Transverse colon (tissue), 4 donors: ENCODE measurements at regions not wholly inside any gene's neighbourhood (a gene's known extent, or its start where the extent isn't known, plus 50 kb on each side); places are given as distances from the start of the nearest gene placed in this dataset.

Experiments used
- CTCF ChIP-seq, 5 experiments: fragments of 200-600 bp in 3 of 5; fragments of 450-650 bp in 2 of 5; sonication (generic) in 3 of 5; IDR thresholded peaks; 1 replicate in 2 of 5; 2 replicates in 3 of 5; pipeline ENCODE4 v1.5.1; 2016 to 2017; ENCODE audit warnings: antibody characterized with exemption in 5 of 5, inconsistent platforms in 3 of 5, mild to moderate bottlenecking in 2 of 5, moderate library complexity in 1 of 5
- POLR2A ChIP-seq: fragments of 450-650 bp; IDR thresholded peaks from one replicate; pipeline ENCODE4 v1.6.1; 2016; ENCODE audit warnings: antibody characterized with exemption, mild to moderate bottlenecking, moderate library complexity
- POLR2AphosphoS5 ChIP-seq, 3 donors: sonication (generic); formaldehyde crosslinking; IDR thresholded peaks; one replicate each; pipeline ENCODE4 v1.6.1; 2016; ENCODE audit warnings: antibody characterized with exemption in 3 of 3

- TF ChIP-seq CTCF (IDR thresholded peaks at IDR 0.05) (no peak), POLR2A (no peak), POLR2AphosphoS5 (IDR thresholded peaks at IDR 0.05) (no peak)
Measured at GRCh38 chr10:28993861-28994260, 295.0 kb upstream of the LYZL1 start.
